Tibial nerve (tissue), 3 donors: ENCODE measurements at regions not wholly inside any gene's neighbourhood (a gene's known extent, or its start where the extent isn't known, plus 50 kb on each side); places are given as distances from the start of the nearest gene placed in this dataset.

Experiments
- CTCF ChIP-seq, 5 experiments: fragments of 200-600 bp in 3 of 5; fragments of 450-650 bp in 2 of 5; sonication (generic) in 3 of 5; IDR thresholded peaks; one replicate each; pipeline ENCODE4 v1.5.1; 2016 to 2019; ENCODE audit warnings: antibody characterized with exemption in 5 of 5, mild to moderate bottlenecking in 3 of 5, moderate library complexity in 2 of 5
- POLR2A ChIP-seq, 2 donors: fragments of 450-650 bp; IDR thresholded peaks; one replicate each; pipeline ENCODE4 v1.6.1; 2017; ENCODE audit warnings: antibody characterized with exemption in 2 of 2, mild to moderate bottlenecking in 2 of 2, moderate library complexity in 2 of 2

GRCh38 chr6:2563635-2564034 lies 187.1 kb downstream of the MYLK4 start:
- TF ChIP-seq POLR2A (IDR thresholded peaks at IDR 0.05) (no peak), CTCF (IDR thresholded peaks at IDR 0.05) (no peak)
